A673 (cell line): ENCODE measurements at regions not wholly inside any gene's neighbourhood (a gene's known extent, or its start where the extent isn't known, plus 50 kb on each side); places are given as distances from the start of the nearest gene placed in this dataset.

ENCODE experiments used
- CTCF ChIP-seq: fragments of 300-800, 200-600 bp; sonication (generic); conservative IDR thresholded peaks from 2 replicates; pipeline ENCODE4 v1.5.1; 2017; ENCODE audit warnings: low read depth, mild to moderate bottlenecking, antibody characterized with exemption, low read length, moderate library complexity, mixed read lengths
- EZH2 ChIP-seq: fragments of 200-600 bp; sonication (generic); IDR thresholded peaks from 2 replicates; pipeline ENCODE4 v1.6.1; 2017; ENCODE audit warnings: borderline replicate concordance, low read depth, mild to moderate bottlenecking, mixed read lengths, antibody characterized with exemption, low read length; ENCODE audit not compliant: poor library complexity, severe bottlenecking

GRCh38 chr9:21551401-21551800, 69.3 kb upstream of the IFNE start:
- TF ChIP-seq CTCF = no peak
- TF ChIP-seq EZH2 = no peak
